PC-3 (cell line): ENCODE measurements at regions not wholly inside any gene's neighbourhood (a gene's known extent, or its start where the extent isn't known, plus 50 kb on each side); places are given as distances from the start of the nearest gene placed in this dataset.

Experiments used
- EZH2 ChIP-seq: fragments of 300-600 bp; sonication (generic); IDR thresholded peaks from one replicate; pipeline ENCODE4 v1.6.1; 2017; ENCODE audit warnings: antibody characterized with exemption, mild to moderate bottlenecking, low read length; ENCODE audit not compliant: unreplicated experiment
- TF ChIP-seq, protein P1 (sequence below): fragments of 300-600 bp; sonication (generic); conservative IDR thresholded peaks from 2 replicates; pipeline ENCODE4 v1.5.1; 2017; ENCODE audit warnings: antibody characterized with exemption, low read depth, mild to moderate bottlenecking, low read length

DNA sequence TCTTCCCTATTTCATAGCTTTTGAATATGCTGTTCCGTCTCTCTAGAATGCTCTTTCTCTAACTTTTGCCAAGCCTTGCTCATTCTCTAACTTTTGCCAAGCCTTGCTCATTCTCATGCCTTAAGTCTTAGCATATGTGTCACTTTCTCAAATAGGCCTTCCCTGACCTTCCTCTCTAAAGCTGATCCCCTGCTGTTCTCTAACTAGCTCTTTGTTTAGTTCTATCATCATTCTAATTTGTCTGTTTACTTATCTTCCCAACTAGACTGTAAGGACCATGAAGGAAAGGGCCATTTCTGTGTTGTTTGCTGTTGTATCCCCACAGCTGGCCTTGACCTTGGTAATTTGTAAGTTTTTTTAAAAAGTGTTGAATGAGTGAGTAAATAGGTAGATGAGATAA lies 71.1 kb downstream of the ZNF641 start:
- TF ChIP-seq, protein P1, sequence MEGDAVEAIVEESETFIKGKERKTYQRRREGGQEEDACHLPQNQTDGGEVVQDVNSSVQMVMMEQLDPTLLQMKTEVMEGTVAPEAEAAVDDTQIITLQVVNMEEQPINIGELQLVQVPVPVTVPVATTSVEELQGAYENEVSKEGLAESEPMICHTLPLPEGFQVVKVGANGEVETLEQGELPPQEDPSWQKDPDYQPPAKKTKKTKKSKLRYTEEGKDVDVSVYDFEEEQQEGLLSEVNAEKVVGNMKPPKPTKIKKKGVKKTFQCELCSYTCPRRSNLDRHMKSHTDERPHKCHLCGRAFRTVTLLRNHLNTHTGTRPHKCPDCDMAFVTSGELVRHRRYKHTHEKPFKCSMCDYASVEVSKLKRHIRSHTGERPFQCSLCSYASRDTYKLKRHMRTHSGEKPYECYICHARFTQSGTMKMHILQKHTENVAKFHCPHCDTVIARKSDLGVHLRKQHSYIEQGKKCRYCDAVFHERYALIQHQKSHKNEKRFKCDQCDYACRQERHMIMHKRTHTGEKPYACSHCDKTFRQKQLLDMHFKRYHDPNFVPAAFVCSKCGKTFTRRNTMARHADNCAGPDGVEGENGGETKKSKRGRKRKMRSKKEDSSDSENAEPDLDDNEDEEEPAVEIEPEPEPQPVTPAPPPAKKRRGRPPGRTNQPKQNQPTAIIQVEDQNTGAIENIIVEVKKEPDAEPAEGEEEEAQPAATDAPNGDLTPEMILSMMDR: no peak
- TF ChIP-seq EZH2: no peak
